ENCODE measurements at regions not wholly inside any gene's neighbourhood (a gene's known extent, or its start where the extent isn't known, plus 50 kb on each side); places are given as distances from the start of the nearest gene placed in this dataset.

GRCh38 chr18:61129001-61129400 is 204.2 kb upstream of the CDH20 start:
- ChIA-PET CTCF (no interaction called here), POLR2A (no interaction called here)
- H3K4me3 ChIP-seq (ENCODE audit: low read depth, low read length): no peak overlapping the region
- no peak for DNase-seq (ENCODE audit: low read depth, low spot score)
- no peak for TF ChIP-seq CTCF (IDR thresholded peaks at IDR 0.05; ENCODE audit: insufficient read depth, low read length, missing control alignments)

- ChIA-PET POLR2A (no interaction called here), CTCF (no interaction called here)
Observed at GRCh38 chr18:61132031-61132430, 201.2 kb upstream of the CDH20 start.

GRCh38 chr18:61133783-61134182 is 199.4 kb upstream of the CDH20 start:
- ChIA-PET POLR2A (no interaction called here), CTCF (no interaction called here)
- H3K4me3 ChIP-seq (ENCODE audit: low read depth, low read length): no peak overlapping the region
- no peak for TF ChIP-seq CTCF (IDR thresholded peaks at IDR 0.05; ENCODE audit: insufficient read depth, low read length, missing control alignments)
- DNase-seq (ENCODE audit: low read depth, low spot score): no peak

More at GRCh38 chr18:61132031-61132430, 201.2 kb upstream of the CDH20 start:
- no peak for DNase-seq (ENCODE audit: low read depth, low spot score)
- H3K4me3 ChIP-seq (ENCODE audit: low read depth, low read length): no peak overlapping the region
- TF ChIP-seq CTCF (IDR thresholded peaks at IDR 0.05; ENCODE audit: insufficient read depth, low read length, missing control alignments): no peak

- H3K4me3 ChIP-seq (ENCODE audit: low read depth, low read length): no peak overlapping the region
- no peak for DNase-seq (ENCODE audit: low read depth, low spot score)
- no peak for TF ChIP-seq CTCF (IDR thresholded peaks at IDR 0.05; ENCODE audit: insufficient read depth, low read length, missing control alignments)
- ChIA-PET POLR2A (no interaction called here), CTCF (no interaction called here)
Observed at GRCh38 chr18:61136711-61137251, 196.4 kb upstream of the CDH20 start.

GRCh38 chr18:61141691-61142090 is 191.5 kb upstream of the CDH20 start:
- ChIA-PET POLR2A (no interaction called here), CTCF (no interaction called here)
- no peak for TF ChIP-seq CTCF (IDR thresholded peaks at IDR 0.05; ENCODE audit: insufficient read depth, low read length, missing control alignments)
- no peak for DNase-seq (ENCODE audit: low read depth, low spot score)
- no peak overlapping the region for H3K4me3 ChIP-seq (ENCODE audit: low read depth, low read length)

GRCh38 chr18:61148322-61148721 is 184.9 kb upstream of the CDH20 start:
- ChIA-PET CTCF (no interaction called here), POLR2A (no interaction called here)
- TF ChIP-seq CTCF (IDR thresholded peaks at IDR 0.05; ENCODE audit: insufficient read depth, low read length, missing control alignments): no peak
- no peak for DNase-seq (ENCODE audit: low read depth, low spot score)
- no peak overlapping the region for H3K4me3 ChIP-seq (ENCODE audit: low read depth, low read length)

All from AG04449 (cell line).